ENCODE measurements at regions not wholly inside any gene's neighbourhood (a gene's known extent, or its start where the extent isn't known, plus 50 kb on each side); places are given as distances from the start of the nearest gene placed in this dataset.
"Not testable (repeated sequence)": the region's sequence is repeated elsewhere in the genome, so short reads cannot be mapped to it uniquely, and the experiment has no call there.

- Histone ChIP-seq H3K4me3 (ENCODE audit: low read length in 2 of 2) (no peak overlapping the region), H3K9me3 (ENCODE audit: control insufficient read depth in 2 of 2, insufficient read depth in 1 of 2, low read length in 1 of 2) (no peaks in the 10 kb centered on the region), H3K27me3 (ENCODE audit: control insufficient read depth in 2 of 2, insufficient read depth in 1 of 2, low read length in 1 of 2) (no peaks in the 10 kb centered on the region), H3K27ac (ENCODE audit: low read depth in 1 of 2, low read length in 1 of 2) (no peak overlapping the region), H3K4me1 (ENCODE audit: control insufficient read depth in 2 of 2, insufficient read depth in 2 of 2, low read length in 2 of 2) (no peaks in the 10 kb centered on the region), H3K36me3 (ENCODE audit: control insufficient read depth in 2 of 2, insufficient read depth in 2 of 2, low read length in 1 of 2) (no peaks in the 10 kb centered on the region)
- DNase-seq (ENCODE audit: low read depth in 6 of 9, low spot score in 9 of 9): no peak
Observed at GRCh38 chr21:15311510-15311909, 246.7 kb upstream of the NRIP1 start.

GRCh38 chr21:15317034-15317433, 252.2 kb upstream of the NRIP1 start:
- not testable (repeated sequence) for H3K9me3 ChIP-seq (ENCODE audit: control insufficient read depth in 2 of 2, insufficient read depth in 1 of 2, low read length in 1 of 2); H3K4me1 ChIP-seq (ENCODE audit: control insufficient read depth in 2 of 2, insufficient read depth in 2 of 2, low read length in 2 of 2); H3K27ac ChIP-seq (ENCODE audit: low read depth in 1 of 2, low read length in 1 of 2); DNase-seq (ENCODE audit: low read depth in 6 of 9, low spot score in 9 of 9); H3K36me3 ChIP-seq (ENCODE audit: control insufficient read depth in 2 of 2, insufficient read depth in 2 of 2, low read length in 1 of 2); H3K4me3 ChIP-seq (ENCODE audit: low read length in 2 of 2); H3K27me3 ChIP-seq (ENCODE audit: control insufficient read depth in 2 of 2, insufficient read depth in 1 of 2, low read length in 1 of 2)
- WGBS: 95% methylated on average over 4 of the region's 4 CpGs

- Histone ChIP-seq H3K36me3 (ENCODE audit: control insufficient read depth in 2 of 2, insufficient read depth in 2 of 2, low read length in 1 of 2) (no peaks in the 10 kb centered on the region), H3K4me1 (ENCODE audit: control insufficient read depth in 2 of 2, insufficient read depth in 2 of 2, low read length in 2 of 2) (no peaks in the 10 kb centered on the region), H3K27me3 (ENCODE audit: control insufficient read depth in 2 of 2, insufficient read depth in 1 of 2, low read length in 1 of 2) (no peaks in the 10 kb centered on the region), H3K27ac (ENCODE audit: low read depth in 1 of 2, low read length in 1 of 2) (no peak overlapping the region), H3K4me3 (ENCODE audit: low read length in 2 of 2) (no peak overlapping the region), H3K9me3 (ENCODE audit: control insufficient read depth in 2 of 2, insufficient read depth in 1 of 2, low read length in 1 of 2) (no peaks in the 10 kb centered on the region)
- 97% methylated on average over 7 of the region's 7 CpGs for WGBS
- DNase-seq (ENCODE audit: low read depth in 6 of 9, low spot score in 9 of 9): no peak
Observed at GRCh38 chr21:15319727-15320126, 254.9 kb upstream of the NRIP1 start.

GRCh38 chr21:15324542-15324941, 259.7 kb upstream of the NRIP1 start:
- 88% methylated on average over 2 of the region's 2 CpGs for WGBS
- Histone ChIP-seq H3K9me3 (ENCODE audit: control insufficient read depth in 2 of 2, insufficient read depth in 1 of 2, low read length in 1 of 2) (peaks cover 0 to 13% of the 10 kb centered on the region in 2 donors), H3K27ac (ENCODE audit: low read depth in 1 of 2, low read length in 1 of 2) (no peak overlapping the region), H3K4me1 (ENCODE audit: control insufficient read depth in 2 of 2, insufficient read depth in 2 of 2, low read length in 2 of 2) (no peaks in the 10 kb centered on the region), H3K27me3 (ENCODE audit: control insufficient read depth in 2 of 2, insufficient read depth in 1 of 2, low read length in 1 of 2) (no peaks in the 10 kb centered on the region), H3K36me3 (ENCODE audit: control insufficient read depth in 2 of 2, insufficient read depth in 2 of 2, low read length in 1 of 2) (no peaks in the 10 kb centered on the region), H3K4me3 (ENCODE audit: low read length in 2 of 2) (no peak overlapping the region)
- no peak for DNase-seq (ENCODE audit: low read depth in 6 of 9, low spot score in 9 of 9)

- 96% methylated on average over 9 of the region's 9 CpGs for WGBS
- DNase-seq (ENCODE audit: low read depth in 6 of 9, low spot score in 9 of 9): no peak
- peaks cover 0 to 13% of the 10 kb centered on the region in 2 donors for H3K9me3 ChIP-seq (ENCODE audit: control insufficient read depth in 2 of 2, insufficient read depth in 1 of 2, low read length in 1 of 2)
Observed at GRCh38 chr21:15326032-15326867, 261.4 kb upstream of the NRIP1 start.

GRCh38 chr21:15327637-15328265, 263.0 kb upstream of the NRIP1 start:
- H3K4me1 ChIP-seq (ENCODE audit: control insufficient read depth in 2 of 2, insufficient read depth in 2 of 2, low read length in 2 of 2): no peaks in the 10 kb centered on the region
- no peak overlapping the region for H3K27ac ChIP-seq (ENCODE audit: low read depth in 1 of 2, low read length in 1 of 2)
- WGBS: 94% methylated on average over 2 of the region's 2 CpGs
- peaks cover 0 to 13% of the 10 kb centered on the region in 2 donors for H3K9me3 ChIP-seq (ENCODE audit: control insufficient read depth in 2 of 2, insufficient read depth in 1 of 2, low read length in 1 of 2)
- H3K36me3 ChIP-seq (ENCODE audit: control insufficient read depth in 2 of 2, insufficient read depth in 2 of 2, low read length in 1 of 2): no peaks in the 10 kb centered on the region
- no peak overlapping the region for H3K4me3 ChIP-seq (ENCODE audit: low read length in 2 of 2)
- no peak for DNase-seq (ENCODE audit: low read depth in 6 of 9, low spot score in 9 of 9)
- H3K27me3 ChIP-seq (ENCODE audit: control insufficient read depth in 2 of 2, insufficient read depth in 1 of 2, low read length in 1 of 2): no peaks in the 10 kb centered on the region

More at GRCh38 chr21:15326032-15326867, 261.4 kb upstream of the NRIP1 start:
- Histone ChIP-seq H3K4me3 (ENCODE audit: low read length in 2 of 2) (no peak overlapping the region), H3K4me1 (ENCODE audit: control insufficient read depth in 2 of 2, insufficient read depth in 2 of 2, low read length in 2 of 2) (no peaks in the 10 kb centered on the region), H3K36me3 (ENCODE audit: control insufficient read depth in 2 of 2, insufficient read depth in 2 of 2, low read length in 1 of 2) (no peaks in the 10 kb centered on the region), H3K27ac (ENCODE audit: low read depth in 1 of 2, low read length in 1 of 2) (no peak overlapping the region), H3K27me3 (ENCODE audit: control insufficient read depth in 2 of 2, insufficient read depth in 1 of 2, low read length in 1 of 2) (no peaks in the 10 kb centered on the region)

GRCh38 chr21:15329191-15329590, 264.4 kb upstream of the NRIP1 start:
- Histone ChIP-seq H3K27ac (ENCODE audit: low read depth in 1 of 2, low read length in 1 of 2) (no peak overlapping the region), H3K9me3 (ENCODE audit: control insufficient read depth in 2 of 2, insufficient read depth in 1 of 2, low read length in 1 of 2) (peaks cover 0 to 13% of the 10 kb centered on the region in 2 donors), H3K4me1 (ENCODE audit: control insufficient read depth in 2 of 2, insufficient read depth in 2 of 2, low read length in 2 of 2) (no peaks in the 10 kb centered on the region), H3K4me3 (ENCODE audit: low read length in 2 of 2) (no peak overlapping the region), H3K36me3 (ENCODE audit: control insufficient read depth in 2 of 2, insufficient read depth in 2 of 2, low read length in 1 of 2) (no peaks in the 10 kb centered on the region), H3K27me3 (ENCODE audit: control insufficient read depth in 2 of 2, insufficient read depth in 1 of 2, low read length in 1 of 2) (no peaks in the 10 kb centered on the region)
- DNase-seq (ENCODE audit: low read depth in 6 of 9, low spot score in 9 of 9): no peak
- WGBS: 94% methylated on average over 2 of the region's 2 CpGs

GRCh38 chr21:15330872-15331271, 266.1 kb upstream of the NRIP1 start:
- Histone ChIP-seq H3K9me3 (ENCODE audit: control insufficient read depth in 2 of 2, insufficient read depth in 1 of 2, low read length in 1 of 2) (peaks cover 0 to 13% of the 10 kb centered on the region in 2 donors), H3K4me3 (ENCODE audit: low read length in 2 of 2) (no peak overlapping the region), H3K27ac (ENCODE audit: low read depth in 1 of 2, low read length in 1 of 2) (no peak overlapping the region), H3K4me1 (ENCODE audit: control insufficient read depth in 2 of 2, insufficient read depth in 2 of 2, low read length in 2 of 2) (no peaks in the 10 kb centered on the region), H3K36me3 (ENCODE audit: control insufficient read depth in 2 of 2, insufficient read depth in 2 of 2, low read length in 1 of 2) (no peaks in the 10 kb centered on the region), H3K27me3 (ENCODE audit: control insufficient read depth in 2 of 2, insufficient read depth in 1 of 2, low read length in 1 of 2) (no peaks in the 10 kb centered on the region)
- no peak for DNase-seq (ENCODE audit: low read depth in 6 of 9, low spot score in 9 of 9)

- Histone ChIP-seq H3K27me3 (ENCODE audit: control insufficient read depth in 2 of 2, insufficient read depth in 1 of 2, low read length in 1 of 2) (no peaks in the 10 kb centered on the region), H3K36me3 (ENCODE audit: control insufficient read depth in 2 of 2, insufficient read depth in 2 of 2, low read length in 1 of 2) (no peaks in the 10 kb centered on the region), H3K4me3 (ENCODE audit: low read length in 2 of 2) (no peak overlapping the region), H3K4me1 (ENCODE audit: control insufficient read depth in 2 of 2, insufficient read depth in 2 of 2, low read length in 2 of 2) (no peaks in the 10 kb centered on the region), H3K9me3 (ENCODE audit: control insufficient read depth in 2 of 2, insufficient read depth in 1 of 2, low read length in 1 of 2) (peaks cover 0 to 3% of the 10 kb centered on the region in 2 donors), H3K27ac (ENCODE audit: low read depth in 1 of 2, low read length in 1 of 2) (no peak overlapping the region)
- WGBS: 100% methylated on average over 1 of the region's 1 CpG
- no peak for DNase-seq (ENCODE audit: low read depth in 6 of 9, low spot score in 9 of 9)
Observed at GRCh38 chr21:15332572-15332971, 267.8 kb upstream of the NRIP1 start.

Measured in thymus (tissue), 11 donors.